Occipital lobe (tissue), 1 donor: ENCODE measurements at regions not wholly inside any gene's neighbourhood (a gene's known extent, or its start where the extent isn't known, plus 50 kb on each side); places are given as distances from the start of the nearest gene placed in this dataset.

ENCODE experiments used
- DNase-seq: peaks from one replicate; lab custom pipeline; 2025; lab: John Stamatoyannopoulos, UW

GRCh38 chr14:97634751-97635150, 837.6 kb downstream of the VRK1 start:
- DNase-seq, result no peak

DNA sequence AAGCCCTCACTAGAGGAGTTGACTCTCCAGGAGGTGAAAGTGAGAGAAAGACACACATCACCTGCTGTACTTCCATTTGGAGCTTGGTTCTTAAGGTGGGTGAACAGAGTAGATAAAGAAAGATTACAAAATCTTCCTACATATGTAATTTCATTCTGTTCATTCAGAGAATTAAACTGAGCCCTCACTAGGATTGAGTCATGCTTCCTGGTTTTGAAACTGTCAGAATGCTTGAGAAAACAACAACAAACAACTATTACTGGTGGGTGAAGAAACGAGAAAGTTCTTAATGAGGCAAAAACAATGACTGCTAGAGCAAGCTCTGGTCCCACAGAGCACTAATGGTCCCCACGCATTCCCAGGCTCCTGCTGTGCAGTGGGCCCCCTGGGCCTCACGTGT, 841.7 kb downstream of the VRK1 start:
- no peak for DNase-seq

GRCh38 chr14:97640031-97640430, 842.8 kb downstream of the VRK1 start:
- no peak for DNase-seq

- no peak for DNase-seq
These were observed 844.6 kb downstream of the VRK1 start for GRCh38 chr14:97641827-97642226.

- DNase-seq, result no peak
These were observed 845.4 kb downstream of the VRK1 start for GRCh38 chr14:97642631-97643030.

DNA sequence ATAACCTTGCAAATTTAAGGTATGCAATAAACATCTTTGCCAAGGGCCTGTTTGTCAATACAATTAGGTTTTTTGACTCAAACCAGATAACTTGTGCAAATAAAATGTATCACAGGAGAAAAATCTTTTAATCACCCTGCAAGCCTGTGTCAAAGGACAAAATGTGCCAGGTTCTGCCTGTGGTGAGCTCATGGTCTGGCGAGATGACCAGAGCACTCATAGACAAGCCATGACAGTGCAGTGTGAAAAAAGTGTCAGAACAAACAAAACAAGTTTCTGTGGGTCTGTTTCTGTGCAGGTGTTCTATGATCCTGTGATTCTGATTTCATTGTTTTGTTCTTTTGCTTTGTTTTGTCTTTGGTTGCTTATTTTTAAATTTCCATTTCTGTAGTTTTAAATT, 847.2 kb downstream of the VRK1 start:
- DNase-seq, result no peak

DNA sequence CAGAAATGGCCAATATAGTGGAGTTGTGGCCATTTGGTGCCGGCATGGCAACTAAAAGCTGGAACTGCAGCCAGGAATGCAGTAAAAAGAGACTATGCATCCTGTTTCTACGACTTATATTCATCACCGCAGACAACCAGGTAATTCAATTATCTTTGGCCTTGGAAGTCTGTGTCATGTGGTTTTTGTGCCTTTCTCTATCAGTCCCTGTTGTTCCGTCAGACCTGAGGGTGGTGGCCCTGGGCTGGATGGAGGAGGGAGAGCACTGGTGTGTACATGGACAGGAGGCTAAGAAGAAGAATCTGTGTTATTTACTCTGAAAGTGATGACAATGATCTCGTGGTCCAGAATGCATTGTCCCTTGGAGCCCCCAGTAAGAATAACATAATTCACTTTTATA, 852.6 kb downstream of the VRK1 start:
- DNase-seq, result no peak

DNA sequence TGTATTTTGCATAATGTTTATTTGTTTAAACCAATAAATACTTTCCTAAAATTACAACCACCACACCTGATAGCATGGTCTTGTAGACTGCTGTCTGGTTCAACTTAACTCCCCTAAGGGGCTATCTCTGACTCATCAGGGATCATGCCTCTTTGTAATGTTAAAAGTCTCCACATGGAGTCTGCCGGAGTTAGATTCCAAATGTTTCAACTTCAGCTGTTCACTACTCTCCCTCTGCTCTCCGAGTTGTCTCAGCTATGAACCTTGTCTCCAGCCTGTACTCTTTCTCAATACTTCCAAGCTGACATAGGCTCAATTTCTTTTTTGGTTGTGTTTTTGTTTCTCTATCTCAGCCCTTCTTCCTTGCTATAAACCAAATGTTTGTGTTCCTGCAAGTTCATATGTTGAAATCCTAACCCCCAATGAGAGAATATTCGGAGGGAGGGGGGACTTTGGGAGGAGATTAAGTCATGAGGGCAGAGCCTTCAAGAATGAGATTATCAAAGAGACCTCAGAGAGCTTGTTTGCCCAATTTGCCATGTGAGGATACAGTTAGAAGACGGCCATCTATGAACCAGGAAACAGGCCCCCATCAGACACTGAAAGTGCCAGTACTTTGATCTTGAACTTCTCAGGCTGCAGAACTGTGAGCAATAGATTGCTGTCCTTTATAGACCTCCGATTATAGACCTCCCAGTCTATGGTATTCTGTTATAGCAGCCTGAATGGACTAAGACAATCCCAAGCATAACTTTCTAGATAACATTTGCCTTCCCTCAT, 858.2 kb downstream of the VRK1 start:
- DNase-seq, result no peak

DNA sequence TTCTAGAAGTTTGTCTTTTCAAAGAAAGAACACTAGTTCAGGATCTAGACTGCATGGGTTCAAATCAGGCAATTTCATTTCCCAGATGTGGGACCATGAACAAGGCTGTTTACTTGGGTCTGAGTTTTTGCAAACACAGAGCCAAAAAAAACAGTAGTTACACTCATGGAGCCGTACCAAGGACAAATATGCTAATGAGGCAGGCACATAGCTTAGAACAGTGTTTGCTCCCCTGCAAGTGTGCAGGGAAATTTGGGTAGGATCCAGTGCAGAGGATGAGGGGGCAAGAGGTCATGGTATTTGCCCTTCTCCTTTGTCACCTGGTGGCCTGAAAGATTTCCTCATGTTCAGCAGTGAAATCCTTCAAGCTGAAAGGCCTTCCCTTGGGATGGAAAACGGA, 860.4 kb downstream of the VRK1 start:
- DNase-seq, result no peak

DNA sequence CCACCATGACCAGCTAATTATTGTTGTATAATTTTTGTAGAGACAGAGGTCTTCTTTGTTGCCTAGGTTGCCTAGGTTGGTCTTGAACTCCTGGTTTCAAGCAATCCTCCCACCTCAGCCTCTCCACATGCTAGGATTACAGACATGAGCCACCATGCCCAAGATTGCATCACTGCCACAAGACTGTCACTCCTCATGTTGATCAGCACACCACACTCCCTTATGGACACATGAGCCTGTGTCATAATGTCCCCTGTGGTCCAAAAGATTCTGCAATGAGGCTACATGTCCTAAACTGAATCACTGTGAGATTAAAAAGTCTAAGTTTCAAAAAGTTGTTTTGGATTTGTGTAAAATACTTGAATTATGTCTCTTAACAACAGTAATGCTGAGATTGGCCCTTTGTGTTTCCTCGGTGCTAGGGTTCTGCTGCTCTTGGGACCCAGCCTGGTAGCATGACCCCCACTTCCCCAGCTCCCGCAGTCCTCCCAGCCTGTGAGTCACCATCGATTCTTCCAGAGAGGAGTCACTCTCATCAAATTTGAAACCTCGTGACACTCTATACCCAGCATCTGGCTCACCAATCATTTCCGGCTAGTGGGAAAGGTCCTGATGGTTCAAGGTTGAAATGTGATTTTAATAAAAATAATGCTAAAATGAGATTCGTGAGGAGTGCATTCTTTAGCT, 890.9 kb downstream of the VRK1 start:
- DNase-seq, result no peak

- DNase-seq, result no peak
These were observed 891.6 kb downstream of the VRK1 start for GRCh38 chr14:97688631-97689336.

DNA sequence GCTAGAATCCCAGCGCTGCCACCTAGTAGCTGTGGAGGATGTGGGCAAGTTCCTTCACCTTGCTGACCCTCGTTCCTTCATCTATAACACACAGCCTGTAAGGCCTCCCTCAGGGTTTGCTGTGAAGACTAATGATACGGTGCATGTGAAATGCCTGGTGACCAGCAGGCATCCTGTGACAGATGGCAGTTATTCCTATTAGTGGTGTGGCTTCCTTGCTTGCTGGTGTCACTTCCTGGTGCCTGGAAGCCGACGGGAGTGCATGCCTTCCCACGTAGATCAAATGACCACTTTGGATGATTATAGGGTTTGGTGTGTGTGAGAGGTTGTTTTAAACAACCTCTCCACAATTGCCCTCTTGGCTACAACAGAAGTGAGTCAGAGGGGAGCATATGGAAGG, 894.9 kb downstream of the VRK1 start:
- no peak for DNase-seq

- DNase-seq, result no peak
These were observed 898.3 kb downstream of the VRK1 start for GRCh38 chr14:97695456-97695981.

- DNase-seq, result no peak
These were observed 900.6 kb downstream of the VRK1 start for GRCh38 chr14:97697772-97698171.

DNA sequence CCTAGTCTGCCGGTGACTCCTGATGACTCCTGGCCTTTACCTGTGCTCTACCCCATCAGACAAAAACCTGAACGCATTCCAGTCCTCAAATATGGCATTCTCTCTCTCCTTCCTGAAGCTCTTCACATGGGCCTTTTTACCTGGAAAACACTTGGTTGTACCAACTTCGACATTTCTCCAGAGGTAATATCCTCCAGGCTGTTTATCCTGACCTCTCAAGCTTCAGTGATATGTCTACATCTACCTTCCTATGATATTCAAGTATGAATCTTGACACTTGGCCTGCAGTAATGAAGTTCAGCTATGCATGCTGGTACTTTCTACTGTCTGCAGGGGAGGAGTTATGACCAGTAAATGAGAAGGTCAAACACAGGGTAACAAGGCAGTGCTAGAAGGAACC, 901.8 kb downstream of the VRK1 start:
- DNase-seq, result no peak

DNA sequence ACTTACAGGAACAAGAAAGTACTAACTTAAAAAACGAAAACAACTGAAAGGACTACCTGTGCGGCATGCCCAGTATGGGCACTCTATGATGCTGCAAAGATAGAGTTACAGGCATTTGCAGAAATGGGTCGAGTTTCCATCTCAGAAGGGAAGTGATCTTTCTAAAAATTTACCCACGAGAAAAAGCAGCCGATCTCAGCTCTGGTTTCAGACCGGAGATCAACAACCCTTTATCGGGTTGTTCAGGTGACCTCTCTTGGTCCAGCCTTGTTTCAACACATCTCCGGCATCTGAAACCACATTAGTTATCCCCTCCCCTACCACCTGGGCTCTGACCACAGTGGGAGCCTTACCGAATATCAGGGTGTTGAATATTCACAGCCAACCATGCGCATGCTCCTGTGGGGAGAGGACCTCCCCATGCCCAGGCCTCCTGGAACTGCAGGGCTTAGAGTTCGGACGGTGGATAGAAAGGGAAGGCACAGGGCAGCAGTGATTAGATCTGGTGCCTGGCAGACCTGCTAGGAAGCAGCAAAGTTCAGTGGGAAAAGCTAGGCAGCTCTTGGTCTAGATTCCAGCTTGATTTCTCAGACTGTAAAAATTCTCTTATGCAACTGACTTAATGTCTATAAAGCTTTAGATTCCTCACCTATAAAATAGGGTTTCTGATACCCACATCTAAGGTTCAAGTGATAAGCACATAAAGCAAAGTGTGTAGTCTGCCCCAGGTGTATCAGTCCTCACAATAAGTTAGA, 906.0 kb downstream of the VRK1 start:
- DNase-seq, result no peak

DNA sequence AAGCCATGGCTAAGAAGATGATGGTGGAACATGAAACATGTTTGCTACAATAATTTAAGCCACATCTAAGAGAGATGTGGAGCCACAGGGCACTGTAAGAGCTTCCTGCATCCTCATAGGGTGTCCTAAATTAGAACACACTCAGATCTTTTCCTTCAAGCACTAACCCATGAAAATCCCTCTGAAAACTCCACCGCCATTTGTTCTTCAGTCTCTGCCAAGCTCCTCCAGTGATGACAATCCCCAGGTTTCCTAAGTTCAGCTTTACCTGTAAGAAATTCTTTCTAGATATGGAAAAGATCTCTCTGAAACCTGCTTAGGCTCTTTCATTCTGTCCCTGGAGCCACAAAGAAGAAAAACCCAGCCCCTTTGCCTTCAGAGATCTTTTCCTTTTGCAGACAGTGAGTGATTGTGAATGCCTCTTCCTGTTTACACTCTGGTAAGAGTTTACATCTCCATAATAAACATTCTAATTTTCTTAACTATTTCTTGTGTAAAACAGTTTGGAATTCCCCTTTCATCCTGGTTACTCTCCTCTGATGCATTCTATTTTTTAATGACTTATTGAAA, 907.2 kb downstream of the VRK1 start:
- DNase-seq, result no peak

DNA sequence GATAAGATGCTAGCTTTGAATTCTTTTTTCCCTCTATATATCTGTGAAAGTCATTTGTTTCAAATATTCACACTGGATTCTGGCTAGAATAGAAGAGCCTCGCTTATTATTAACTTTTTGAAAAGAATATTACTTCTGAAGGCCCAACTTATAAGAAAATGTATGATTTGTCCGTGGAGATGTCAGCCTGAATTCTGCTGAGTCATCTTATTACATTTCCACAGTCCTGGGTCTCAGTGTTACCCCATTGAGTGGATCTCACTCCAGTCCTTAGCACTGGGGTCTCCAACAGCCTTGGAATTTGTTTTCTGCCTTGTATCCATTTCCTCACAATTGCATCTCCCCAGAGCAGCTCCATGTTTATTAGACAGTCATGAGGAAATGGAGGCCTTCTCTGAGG, 907.9 kb downstream of the VRK1 start:
- no peak for DNase-seq

- DNase-seq, result no peak
These were observed 908.8 kb downstream of the VRK1 start for GRCh38 chr14:97705976-97706375.

DNA sequence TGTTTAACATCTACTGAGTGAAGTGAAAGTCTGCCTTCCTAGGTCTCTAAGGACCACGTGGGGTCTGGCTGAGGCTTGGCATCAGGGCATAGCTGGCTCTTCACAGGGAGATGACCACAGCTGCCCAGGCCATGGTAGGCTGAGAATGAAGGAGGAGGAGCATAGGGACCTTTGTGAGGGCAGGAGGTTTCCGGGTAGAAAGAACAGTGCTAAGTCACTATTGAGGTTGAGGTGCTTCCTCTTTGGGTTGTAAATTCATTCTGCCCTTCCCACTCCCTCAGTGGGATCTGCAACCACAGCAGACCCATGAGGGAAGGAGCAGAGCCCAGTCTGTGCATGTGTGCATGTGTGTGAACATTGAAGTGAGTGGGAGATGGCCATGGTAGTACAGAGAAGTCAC, 909.6 kb downstream of the VRK1 start:
- no peak for DNase-seq

GRCh38 chr14:97707603-97708002, 910.4 kb downstream of the VRK1 start:
- no peak for DNase-seq
